Tibial nerve (tissue), 4 donors: ENCODE measurements at regions not wholly inside any gene's neighbourhood (a gene's known extent, or its start where the extent isn't known, plus 50 kb on each side); places are given as distances from the start of the nearest gene placed in this dataset.

Source experiments
- CTCF ChIP-seq, 5 experiments: fragments of 200-600 bp in 3 of 5; fragments of 450-650 bp in 2 of 5; sonication (generic) in 3 of 5; IDR thresholded peaks; one replicate each; pipeline ENCODE4 v1.5.1; 2016 to 2019; ENCODE audit warnings: antibody characterized with exemption in 5 of 5, mild to moderate bottlenecking in 3 of 5, moderate library complexity in 2 of 5
- EP300 ChIP-seq, 2 donors: sonication (generic); formaldehyde crosslinking; IDR thresholded peaks; one replicate each; pipeline ENCODE4 v1.6.1; 2017; ENCODE audit warnings: antibody characterized with exemption in 2 of 2, mild to moderate bottlenecking in 1 of 2
- POLR2A ChIP-seq, 2 donors: fragments of 450-650 bp; IDR thresholded peaks; one replicate each; pipeline ENCODE4 v1.6.1; 2017; ENCODE audit warnings: antibody characterized with exemption in 2 of 2, mild to moderate bottlenecking in 2 of 2, moderate library complexity in 2 of 2

DNA sequence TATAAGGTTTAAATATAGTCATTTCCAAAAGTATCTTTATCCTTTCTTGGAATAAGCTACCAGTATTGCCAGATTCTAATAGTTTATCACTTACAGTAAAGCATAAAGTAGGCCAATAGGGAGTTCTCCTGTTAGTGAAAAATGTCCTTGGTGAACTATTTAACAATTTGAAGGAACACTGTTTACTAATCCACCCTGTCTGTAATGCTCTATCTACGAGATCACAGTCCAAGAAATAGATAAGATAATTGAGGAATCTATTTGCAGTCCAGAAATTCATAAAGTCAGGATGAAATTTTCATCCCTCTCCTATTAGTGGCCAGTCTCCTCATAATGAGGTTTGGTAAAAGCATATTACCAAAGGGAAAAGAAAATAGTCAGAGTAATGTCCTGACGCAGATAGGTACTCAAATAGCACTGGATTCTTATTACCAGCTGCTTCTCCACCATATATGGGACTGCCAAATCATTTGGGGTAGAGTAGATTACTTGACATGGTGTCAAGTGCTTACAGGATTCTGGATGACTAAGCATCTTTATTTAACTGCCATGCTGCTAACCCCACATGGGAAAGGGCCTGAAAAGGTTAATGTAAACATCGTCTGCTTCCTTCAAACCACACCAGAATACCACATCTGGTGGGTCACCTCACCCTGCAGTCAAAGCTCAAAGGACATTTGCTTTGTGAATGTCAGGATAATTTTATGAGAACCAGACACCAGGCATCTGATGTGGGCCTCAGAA is 808.1 kb downstream of the EFNA5 start:
- TF ChIP-seq EP300 (IDR thresholded peaks at IDR 0.05) (no peak), CTCF (IDR thresholded peaks at IDR 0.05) (no peak), POLR2A (IDR thresholded peaks at IDR 0.05) (no peak)
